ENCODE measurements at regions not wholly inside any gene's neighbourhood (a gene's known extent, or its start where the extent isn't known, plus 50 kb on each side); places are given as distances from the start of the nearest gene placed in this dataset.

DNA sequence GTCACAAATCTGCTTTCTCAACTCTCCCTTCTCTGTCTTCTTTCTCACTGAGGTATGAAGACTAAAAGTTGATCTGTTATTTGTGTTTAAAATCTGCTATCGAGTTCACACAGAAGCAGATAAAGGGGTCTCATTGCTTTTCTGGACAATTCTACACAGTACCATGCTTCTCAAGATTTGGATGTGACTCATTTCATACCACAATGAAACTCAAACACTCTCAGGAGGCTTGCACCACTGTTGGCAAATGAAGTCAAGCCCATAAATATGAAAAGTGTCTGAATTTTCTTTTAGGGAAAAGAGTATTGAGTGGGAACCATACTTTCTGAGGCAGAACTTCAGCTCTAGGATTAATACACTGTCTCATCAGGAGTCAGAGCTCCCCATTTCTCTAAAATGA is 274.6 kb upstream of the CYRIA start (continued):
- TF ChIP-seq, protein P1, sequence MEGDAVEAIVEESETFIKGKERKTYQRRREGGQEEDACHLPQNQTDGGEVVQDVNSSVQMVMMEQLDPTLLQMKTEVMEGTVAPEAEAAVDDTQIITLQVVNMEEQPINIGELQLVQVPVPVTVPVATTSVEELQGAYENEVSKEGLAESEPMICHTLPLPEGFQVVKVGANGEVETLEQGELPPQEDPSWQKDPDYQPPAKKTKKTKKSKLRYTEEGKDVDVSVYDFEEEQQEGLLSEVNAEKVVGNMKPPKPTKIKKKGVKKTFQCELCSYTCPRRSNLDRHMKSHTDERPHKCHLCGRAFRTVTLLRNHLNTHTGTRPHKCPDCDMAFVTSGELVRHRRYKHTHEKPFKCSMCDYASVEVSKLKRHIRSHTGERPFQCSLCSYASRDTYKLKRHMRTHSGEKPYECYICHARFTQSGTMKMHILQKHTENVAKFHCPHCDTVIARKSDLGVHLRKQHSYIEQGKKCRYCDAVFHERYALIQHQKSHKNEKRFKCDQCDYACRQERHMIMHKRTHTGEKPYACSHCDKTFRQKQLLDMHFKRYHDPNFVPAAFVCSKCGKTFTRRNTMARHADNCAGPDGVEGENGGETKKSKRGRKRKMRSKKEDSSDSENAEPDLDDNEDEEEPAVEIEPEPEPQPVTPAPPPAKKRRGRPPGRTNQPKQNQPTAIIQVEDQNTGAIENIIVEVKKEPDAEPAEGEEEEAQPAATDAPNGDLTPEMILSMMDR (IDR thresholded peaks at IDR 0.05 in 2 of 3, conservative IDR thresholded peaks at IDR 0.05 in 1 of 3; ENCODE audit: borderline replicate concordance in 1 of 3, insufficient read depth in 1 of 3, low read depth in 2 of 3, low read length in 2 of 3) = no peak
- TF ChIP-seq ZNF274 (IDR thresholded peaks at IDR 0.05; ENCODE audit: low read depth, low read length) (no peak), CEBPB (IDR thresholded peaks at IDR 0.05; ENCODE audit: low read depth) (no peak)

DNA sequence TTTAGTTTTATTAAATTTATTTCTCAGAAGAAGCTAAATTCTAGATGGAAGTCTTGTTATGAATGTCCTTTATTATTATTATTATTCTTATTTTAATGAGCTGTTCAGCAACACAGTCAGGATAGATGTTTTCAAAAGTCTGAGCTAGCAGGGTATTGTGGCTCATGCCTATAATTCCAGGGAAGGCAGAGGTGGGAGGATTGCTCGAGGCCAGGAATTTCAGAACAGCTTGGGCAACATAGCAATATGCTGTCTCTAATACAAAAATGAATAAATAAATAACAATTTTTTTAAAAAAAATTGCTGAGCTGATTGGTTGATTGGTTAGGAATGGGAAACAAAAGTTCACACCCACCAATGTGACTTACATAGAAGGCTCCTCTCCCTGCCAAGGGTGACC is 274.1 kb upstream of the CYRIA start:
- Histone ChIP-seq H3K27me3 (ENCODE audit: insufficient read depth, low read length) (no peaks in the 10 kb centered on the region), H3K9ac (ENCODE audit: low read length) (no peak overlapping the region), H3K36me3 (ENCODE audit: control insufficient read depth in 1 of 2, insufficient read depth in 2 of 2, low read length in 2 of 2) (no peaks in the 10 kb centered on the region), H3K4me2 (ENCODE audit: low read length) (no peak overlapping the region), H2AFZ (ENCODE audit: low read depth, low read length, poor library complexity, severe bottlenecking) (no peak overlapping the region), H3K4me3 (replicated peaks in 1 of 2; ENCODE audit: low read depth in 1 of 2, low read length in 2 of 2) (no peak overlapping the region), H3K79me2 (ENCODE audit: insufficient read depth, low read length) (no peaks in the 10 kb centered on the region), H3K9me2 (ENCODE audit: insufficient read depth) (no peaks in the 10 kb centered on the region), H3K27ac (ENCODE audit: low read depth, low read length) (no peak overlapping the region), H3K9me3 (ENCODE audit: control insufficient read depth in 1 of 2, insufficient read depth in 1 of 2, low read depth in 1 of 2, low read length in 2 of 2) (no peaks in the 10 kb centered on the region), H4K20me1 (ENCODE audit: insufficient read depth) (no peaks in the 10 kb centered on the region), H3K4me1 (ENCODE audit: control insufficient read depth in 1 of 2, insufficient read depth in 2 of 2, low read length in 2 of 2) (no peaks in the 10 kb centered on the region)
- ChIA-PET POLR2A (no interaction called here), CTCF (no interaction called here), RAD21 (ENCODE audit: low non-redundant PET in 1 of 2, low total read pairs in 2 of 2, uncharacterized antibody in 2 of 2, unreplicated experiment in 2 of 2) (interaction anchor here in 1 of 2 experiments (0.7 kb wide), 1 partner anchor 719 kb away, joined by 3 read pairs; no protein-coding TSS in a partner anchor)
- intact Hi-C loops (cut with micrococcal nuclease) = no loop called here
- DNase-seq (ENCODE audit: low read depth, low spot score) (no peak), ATAC-seq (no peak)
- TF ChIP-seq SIN3A (IDR thresholded peaks at IDR 0.05; ENCODE audit: low read depth) (no peak), ZFX (IDR thresholded peaks at IDR 0.05) (no peak), FOSL1 (IDR thresholded peaks at IDR 0.05; ENCODE audit: low read depth) (no peak), JUND (IDR thresholded peaks at IDR 0.05) (no peak), POLR2A (IDR thresholded peaks at IDR 0.05; ENCODE audit: borderline replicate concordance, extremely low read depth, insufficient read depth, insufficient read length) (no peak), EZH2phosphoT487 (IDR thresholded peaks at IDR 0.05; ENCODE audit: borderline replicate concordance) (no peak), RAD21 (IDR thresholded peaks at IDR 0.05; ENCODE audit: low read depth) (no peak), POLR2AphosphoS5 (IDR thresholded peaks at IDR 0.05; ENCODE audit: low read depth, low read length) (no peak), SRF (IDR thresholded peaks at IDR 0.05; ENCODE audit: low read depth) (no peak), SP1 (IDR thresholded peaks at IDR 0.05; ENCODE audit: low read depth) (no peak), ZNF274 (IDR thresholded peaks at IDR 0.05; ENCODE audit: low read depth, low read length) (no peak)
- TF ChIP-seq, protein P2, sequence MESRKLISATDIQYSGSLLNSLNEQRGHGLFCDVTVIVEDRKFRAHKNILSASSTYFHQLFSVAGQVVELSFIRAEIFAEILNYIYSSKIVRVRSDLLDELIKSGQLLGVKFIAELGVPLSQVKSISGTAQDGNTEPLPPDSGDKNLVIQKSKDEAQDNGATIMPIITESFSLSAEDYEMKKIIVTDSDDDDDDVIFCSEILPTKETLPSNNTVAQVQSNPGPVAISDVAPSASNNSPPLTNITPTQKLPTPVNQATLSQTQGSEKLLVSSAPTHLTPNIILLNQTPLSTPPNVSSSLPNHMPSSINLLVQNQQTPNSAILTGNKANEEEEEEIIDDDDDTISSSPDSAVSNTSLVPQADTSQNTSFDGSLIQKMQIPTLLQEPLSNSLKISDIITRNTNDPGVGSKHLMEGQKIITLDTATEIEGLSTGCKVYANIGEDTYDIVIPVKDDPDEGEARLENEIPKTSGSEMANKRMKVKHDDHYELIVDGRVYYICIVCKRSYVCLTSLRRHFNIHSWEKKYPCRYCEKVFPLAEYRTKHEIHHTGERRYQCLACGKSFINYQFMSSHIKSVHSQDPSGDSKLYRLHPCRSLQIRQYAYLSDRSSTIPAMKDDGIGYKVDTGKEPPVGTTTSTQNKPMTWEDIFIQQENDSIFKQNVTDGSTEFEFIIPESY (IDR thresholded peaks at IDR 0.05; ENCODE audit: extremely low read depth, insufficient replicate concordance, low read length) = no peak
- TF ChIP-seq, protein P3, sequence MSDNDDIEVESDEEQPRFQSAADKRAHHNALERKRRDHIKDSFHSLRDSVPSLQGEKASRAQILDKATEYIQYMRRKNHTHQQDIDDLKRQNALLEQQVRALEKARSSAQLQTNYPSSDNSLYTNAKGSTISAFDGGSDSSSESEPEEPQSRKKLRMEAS (IDR thresholded peaks at IDR 0.05) = no peak
- TF ChIP-seq, protein P1 (IDR thresholded peaks at IDR 0.05 in 2 of 3, conservative IDR thresholded peaks at IDR 0.05 in 1 of 3; ENCODE audit: borderline replicate concordance in 1 of 3, insufficient read depth in 1 of 3, low read depth in 2 of 3, low read length in 2 of 3) = no peak
- BruUV-seq (replicated peaks) = no TSS peak

All from HCT116 (cell line).